Epidermal melanocyte (primary cell): ENCODE measurements at regions not wholly inside any gene's neighbourhood (a gene's known extent, or its start where the extent isn't known, plus 50 kb on each side); places are given as distances from the start of the nearest gene placed in this dataset.
"Not testable (repeated sequence)": the region's sequence is repeated elsewhere in the genome, so short reads cannot be mapped to it uniquely, and the experiment has no call there.

Experiments used
- DNase-seq: peaks from one replicate; pipeline ENCODE4 v3.0.0; 2011; ENCODE audit warnings: low spot score; ENCODE audit not compliant: insufficient read length

DNA sequence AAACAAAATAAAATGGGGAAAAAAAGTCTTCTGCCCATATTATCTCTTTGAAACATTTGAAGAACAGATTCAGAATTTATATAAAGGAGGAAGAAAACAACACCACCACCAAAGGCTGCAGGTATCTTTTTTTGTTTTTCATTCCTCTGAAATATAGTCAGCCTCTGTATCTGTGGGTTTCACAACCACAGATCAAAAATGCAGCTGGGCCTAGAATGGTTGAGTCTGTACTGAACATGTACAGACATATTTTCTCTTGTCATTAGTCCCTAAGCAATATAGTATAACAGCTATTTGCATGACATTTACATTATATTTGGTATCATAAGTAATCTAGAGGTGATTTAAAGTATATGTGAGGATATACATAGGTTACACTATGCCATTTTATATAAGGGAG is 559.7 kb upstream of the LRRN3 start:
- no peak for DNase-seq

GRCh38 chr7:110534241-110534931 is 556.5 kb upstream of the LRRN3 start:
- DNase-seq = no peak

DNA sequence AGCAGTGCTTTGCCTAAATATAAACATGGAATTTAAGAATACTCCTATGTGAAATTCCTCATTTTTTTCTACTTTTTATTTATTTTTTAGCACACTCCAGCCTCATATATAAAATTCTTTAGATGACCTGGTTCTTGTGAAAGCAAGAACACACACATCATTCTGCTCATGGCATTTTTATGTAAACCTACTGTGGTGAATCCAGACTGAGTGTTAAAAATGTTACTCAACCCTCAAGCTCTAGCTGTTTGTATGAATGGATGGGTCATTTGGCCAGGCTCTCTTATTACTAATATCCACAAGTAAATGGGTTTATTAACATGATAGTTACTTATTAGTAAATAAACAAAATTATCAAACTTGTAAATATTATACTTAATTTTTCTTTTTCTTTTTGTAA is 551.7 kb upstream of the LRRN3 start:
- DNase-seq = no peak

GRCh38 chr7:110541962-110542361 is 549.0 kb upstream of the LRRN3 start:
- DNase-seq = no peak

GRCh38 chr7:110544194-110544593 is 546.7 kb upstream of the LRRN3 start:
- DNase-seq = no peak

DNA sequence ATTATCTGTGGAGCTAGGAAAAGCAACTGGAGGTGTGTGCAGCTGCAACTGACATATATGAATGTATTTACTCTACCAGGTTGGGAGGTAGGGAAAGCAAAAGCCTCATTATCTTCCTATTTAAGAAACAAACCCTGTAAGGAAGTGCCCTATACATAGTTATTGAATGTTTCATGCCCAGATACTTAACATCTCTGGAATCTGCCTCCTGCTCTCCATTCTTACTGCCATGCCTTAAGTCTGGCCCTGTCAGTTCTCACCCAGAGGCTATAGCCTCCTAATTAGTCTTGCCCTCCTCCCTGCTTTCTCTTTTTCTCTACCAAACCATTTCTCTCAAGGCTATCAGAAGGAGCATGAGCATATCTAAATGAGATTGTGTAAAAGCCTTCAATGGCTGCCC is 542.6 kb upstream of the LRRN3 start:
- no peak for DNase-seq

DNA sequence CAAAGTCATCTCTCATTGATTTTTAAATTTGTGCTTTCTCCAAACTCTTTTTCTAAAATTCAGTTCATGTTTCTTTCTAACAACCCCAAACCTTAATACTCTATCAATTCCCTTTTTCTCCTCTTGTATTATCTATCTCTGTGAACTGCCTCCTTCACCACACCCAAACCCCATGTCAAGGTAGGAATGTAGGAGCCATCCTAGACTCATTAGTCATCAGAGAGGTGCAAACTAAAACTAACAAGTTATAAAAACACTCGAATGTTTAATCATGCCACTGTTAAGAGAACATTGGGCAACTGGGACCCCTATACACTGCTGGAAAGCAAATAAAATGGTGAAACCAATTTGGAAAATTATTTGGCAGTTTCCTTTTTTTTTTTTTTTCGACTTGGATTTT is 533.8 kb upstream of the LRRN3 start:
- DNase-seq = no peak

GRCh38 chr7:110563286-110563685 is 527.6 kb upstream of the LRRN3 start:
- DNase-seq = not testable (repeated sequence)

DNA sequence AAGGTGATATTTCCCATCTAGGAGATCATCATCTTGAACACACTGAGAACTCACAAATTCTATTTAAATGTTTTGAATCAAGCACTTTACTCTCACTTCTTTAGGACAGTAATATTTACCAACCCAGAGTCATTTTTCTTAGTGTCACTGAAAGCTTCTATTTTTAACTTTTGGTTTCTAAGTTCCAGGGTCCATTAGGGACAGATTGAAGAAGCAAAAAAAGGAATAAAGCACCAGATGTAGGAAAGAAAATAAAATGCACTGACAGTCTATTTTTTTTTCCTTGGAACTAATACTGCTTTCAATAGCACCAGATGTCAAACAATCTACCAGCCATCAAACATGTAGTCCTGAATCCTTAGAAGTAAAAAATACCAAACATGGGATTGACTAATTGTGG is 526.7 kb upstream of the LRRN3 start:
- no peak for DNase-seq

GRCh38 chr7:110568388-110568787 is 522.5 kb upstream of the LRRN3 start:
- DNase-seq = no peak

- no peak for DNase-seq
Observed at GRCh38 chr7:110568932-110569331, 522.0 kb upstream of the LRRN3 start.

GRCh38 chr7:110569486-110570205 is 521.3 kb upstream of the LRRN3 start:
- no peak for DNase-seq

GRCh38 chr7:110573862-110574528 is 516.9 kb upstream of the LRRN3 start:
- no peak for DNase-seq

DNA sequence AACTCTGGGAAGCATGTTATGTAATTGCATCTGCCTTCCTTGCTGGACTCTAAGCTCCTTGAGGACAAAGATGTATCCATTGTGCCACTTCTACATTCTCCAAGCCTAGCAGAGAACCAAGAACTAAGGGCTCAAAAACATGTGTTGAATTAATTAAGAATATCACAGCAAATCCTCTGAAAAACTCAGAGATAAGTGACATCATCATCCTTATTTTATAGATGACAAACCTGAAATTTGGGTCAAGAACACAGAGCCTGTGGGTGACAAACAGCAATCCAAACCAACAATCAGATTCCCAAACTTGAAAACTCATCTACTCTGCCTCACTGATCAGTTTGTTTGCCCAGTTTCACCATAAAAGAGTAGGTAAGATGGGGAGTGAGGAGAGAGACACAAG is 503.6 kb upstream of the LRRN3 start:
- no peak for DNase-seq

DNA sequence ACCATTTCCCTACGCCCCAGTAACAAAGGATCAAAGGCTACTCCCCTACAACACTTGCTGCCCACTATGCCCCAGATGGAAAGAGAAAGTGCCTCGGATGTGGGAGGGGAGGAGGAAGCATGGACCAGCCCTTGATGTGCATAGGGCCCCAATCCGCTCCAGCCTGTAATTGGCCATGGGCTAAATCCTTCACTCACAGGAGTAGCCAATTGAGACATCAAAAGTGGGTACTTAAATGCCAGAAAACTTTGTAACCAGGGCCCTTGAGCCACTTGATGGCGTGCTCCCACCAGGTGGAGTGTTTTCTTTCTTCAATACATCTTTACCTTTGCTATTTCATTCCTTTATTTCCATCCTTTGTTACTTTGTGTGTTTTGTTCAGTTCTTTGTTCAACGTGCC is 500.5 kb upstream of the LRRN3 start:
- DNase-seq = no peak

DNA sequence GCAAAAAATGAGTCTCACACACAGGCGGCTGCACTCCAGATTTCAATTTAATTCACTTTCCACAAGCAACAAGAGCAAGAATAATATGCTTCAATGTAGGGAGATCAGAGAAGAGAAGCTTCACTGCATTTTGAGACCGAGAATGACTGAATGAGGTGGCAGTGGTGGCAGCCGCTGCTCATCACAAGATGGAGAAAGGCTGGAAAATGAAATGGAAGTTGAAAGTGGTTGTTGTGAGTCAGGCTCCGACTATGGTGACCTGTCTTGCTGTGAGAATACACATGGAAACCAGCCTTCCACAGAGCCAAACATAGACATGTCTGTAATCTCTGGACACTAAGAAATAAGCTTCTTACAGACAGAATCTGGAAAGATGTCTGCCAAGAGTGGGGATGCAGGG is 499.6 kb upstream of the LRRN3 start:
- DNase-seq = no peak

DNA sequence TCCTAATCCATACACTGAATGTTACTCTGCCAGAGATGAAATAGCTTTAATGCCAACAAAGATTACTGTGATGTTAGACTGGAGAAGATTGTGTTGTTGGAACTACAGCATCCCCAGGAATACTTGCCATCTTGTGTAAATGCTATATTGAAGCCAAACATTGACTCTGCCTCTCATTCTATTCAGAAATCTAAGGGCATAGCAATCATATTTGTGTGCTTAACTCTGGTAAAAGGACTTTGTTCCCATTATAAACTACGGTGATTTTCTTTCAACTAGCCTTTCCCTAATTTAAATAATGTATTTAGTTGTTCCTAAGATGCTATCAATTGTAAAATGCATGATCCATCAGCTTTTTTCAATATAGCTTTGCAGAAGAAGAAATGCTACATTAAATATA is 498.4 kb upstream of the LRRN3 start:
- no peak for DNase-seq

- no peak for DNase-seq
Observed at GRCh38 chr7:110593355-110593754, 497.6 kb upstream of the LRRN3 start.

DNA sequence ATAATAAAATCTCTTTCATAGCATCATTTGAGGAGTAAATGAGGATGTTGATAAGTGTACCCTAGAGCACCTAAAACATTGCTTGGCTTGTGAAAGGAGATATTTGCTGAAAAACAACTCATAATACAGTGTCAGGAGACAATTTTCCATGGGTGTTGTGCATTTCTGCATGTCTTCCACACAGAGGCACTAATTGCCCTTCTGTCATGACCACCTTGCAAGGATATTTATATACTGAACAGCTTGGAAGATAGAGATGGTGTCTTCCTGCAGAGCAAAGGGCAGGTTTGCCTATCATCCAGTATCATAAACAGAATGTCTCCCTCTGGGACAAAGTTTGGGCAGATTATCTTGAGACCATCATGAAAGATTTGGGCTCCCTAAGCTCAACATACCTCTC is 495.2 kb upstream of the LRRN3 start:
- no peak for DNase-seq

DNA sequence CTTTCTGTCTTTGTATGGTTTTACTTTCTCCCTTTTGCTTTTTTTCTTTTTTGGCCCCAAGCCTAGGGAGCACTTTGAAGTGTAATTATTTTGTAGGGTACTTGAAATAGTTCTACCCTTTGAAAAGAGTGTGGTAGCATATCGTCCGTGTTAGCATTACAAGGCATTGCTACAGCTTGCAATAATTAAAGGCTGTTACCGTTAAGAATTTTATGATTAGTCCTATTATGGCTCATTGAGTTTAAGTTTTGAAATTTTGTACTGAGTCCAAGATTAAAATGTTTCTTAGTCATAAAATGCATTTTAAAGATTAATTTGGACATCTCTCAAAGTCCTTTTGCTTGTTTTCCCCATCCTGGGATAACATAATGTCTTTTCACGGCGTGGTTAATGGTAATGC is 490.0 kb upstream of the LRRN3 start:
- DNase-seq = no peak

GRCh38 chr7:110601710-110602109 is 489.2 kb upstream of the LRRN3 start:
- DNase-seq = no peak

DNA sequence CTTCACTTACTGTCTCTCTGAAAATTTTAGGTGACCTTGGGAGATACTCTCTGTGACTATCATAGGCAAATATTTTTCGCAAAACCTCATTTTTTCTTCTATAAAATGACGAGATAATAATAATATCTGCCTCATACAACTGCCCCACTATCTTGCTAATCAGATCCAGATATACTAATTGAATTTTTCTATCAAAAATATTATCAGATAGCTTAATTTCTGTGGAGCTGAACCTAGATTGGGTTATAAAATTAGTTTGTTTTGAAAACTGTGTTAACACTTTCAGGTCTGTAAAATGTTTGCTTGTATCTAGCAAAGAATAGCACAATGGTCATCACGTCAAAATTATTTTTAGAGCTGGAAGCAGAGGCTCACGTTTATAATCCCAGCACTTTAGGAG is 486.7 kb upstream of the LRRN3 start:
- no peak for DNase-seq

- no peak for DNase-seq
Observed at GRCh38 chr7:110604885-110605284, 486.0 kb upstream of the LRRN3 start.
